ENCODE measurements at regions not wholly inside any gene's neighbourhood (a gene's known extent, or its start where the extent isn't known, plus 50 kb on each side); places are given as distances from the start of the nearest gene placed in this dataset.

DNA sequence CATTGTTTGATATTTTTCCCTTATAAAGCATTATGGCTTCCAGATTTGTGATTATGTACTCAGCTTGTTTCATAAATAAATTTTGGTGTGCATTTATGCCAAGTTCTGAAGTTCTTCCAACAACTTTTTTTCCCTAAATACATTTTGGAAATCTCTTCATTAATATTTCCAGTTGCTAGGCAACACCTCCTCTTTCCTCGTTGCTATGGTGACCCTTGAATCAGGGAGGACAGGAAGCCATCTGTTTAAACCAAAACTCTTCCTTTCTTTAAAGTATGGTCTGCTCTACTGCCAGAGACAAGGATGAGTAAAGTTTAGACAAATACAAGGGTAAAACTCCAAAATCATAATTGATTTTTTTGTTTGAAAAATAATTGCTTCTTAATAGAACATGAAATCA lies 779.3 kb downstream of the CDH9 start:
- ChIA-PET POLR2A (no interaction called here), CTCF (no interaction called here)

DNA sequence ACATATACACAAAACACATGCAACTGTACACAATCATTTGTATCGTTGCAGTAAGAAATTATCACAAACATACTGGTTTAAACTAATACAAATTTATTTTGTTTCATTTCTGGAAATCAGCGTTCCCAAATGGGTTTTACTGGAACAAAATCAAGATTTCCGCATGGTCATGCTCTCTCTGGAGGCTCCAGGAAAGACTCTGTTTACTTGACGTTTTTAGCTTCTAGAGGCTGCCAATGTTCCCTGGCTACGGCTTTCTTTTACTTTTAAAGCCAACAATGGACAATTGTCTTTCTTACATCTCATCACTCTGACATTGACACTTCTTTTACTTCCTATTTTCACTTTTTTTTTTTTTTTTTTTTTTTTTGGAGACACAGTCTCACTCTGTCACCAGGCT lies 793.1 kb downstream of the CDH9 start:
- CTCF ChIA-PET: no interaction called here
- POLR2A ChIA-PET: no interaction called here

DNA sequence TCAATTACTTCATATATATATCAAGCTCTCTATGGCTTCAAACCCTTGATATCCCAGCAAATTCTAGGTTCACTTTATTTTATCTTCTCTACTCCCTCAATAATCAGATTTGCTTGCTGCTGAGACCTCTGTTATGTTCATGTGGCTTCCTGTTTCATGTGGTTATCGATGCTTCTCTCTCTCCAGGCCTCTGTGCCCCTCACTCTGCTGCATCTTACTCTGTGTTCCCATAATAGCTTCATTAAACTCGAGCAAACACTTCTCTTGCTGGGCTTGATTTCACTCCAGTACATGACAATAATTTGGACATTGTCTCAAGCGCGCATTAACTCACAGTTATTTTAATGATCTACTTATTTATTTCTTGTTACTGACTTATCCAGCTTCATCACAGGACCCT lies 798.8 kb downstream of the CDH9 start:
- POLR2A ChIA-PET: no interaction called here
- CTCF ChIA-PET: no interaction called here

DNA sequence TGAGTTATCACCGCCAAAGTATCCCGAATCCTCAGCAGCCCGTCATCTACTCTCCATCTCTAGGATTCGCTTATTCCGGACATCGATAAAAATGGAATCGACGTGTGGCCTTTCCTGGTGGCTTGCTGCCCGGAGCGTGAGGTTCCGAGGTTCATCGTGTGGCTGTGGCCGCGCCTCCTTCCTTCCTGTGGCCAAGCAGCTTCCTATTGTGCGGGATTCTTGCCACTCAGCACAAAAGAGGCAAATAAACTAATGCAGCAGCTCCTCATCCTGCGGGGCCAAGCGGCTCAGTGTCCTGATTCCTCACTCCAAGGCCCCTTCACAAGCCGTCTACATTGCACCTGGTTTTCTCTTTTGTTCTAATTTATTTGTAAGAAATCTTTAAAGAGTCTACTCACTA lies 800.9 kb downstream of the CDH9 start:
- ChIA-PET POLR2A (no interaction called here), CTCF (no interaction called here)

DNA sequence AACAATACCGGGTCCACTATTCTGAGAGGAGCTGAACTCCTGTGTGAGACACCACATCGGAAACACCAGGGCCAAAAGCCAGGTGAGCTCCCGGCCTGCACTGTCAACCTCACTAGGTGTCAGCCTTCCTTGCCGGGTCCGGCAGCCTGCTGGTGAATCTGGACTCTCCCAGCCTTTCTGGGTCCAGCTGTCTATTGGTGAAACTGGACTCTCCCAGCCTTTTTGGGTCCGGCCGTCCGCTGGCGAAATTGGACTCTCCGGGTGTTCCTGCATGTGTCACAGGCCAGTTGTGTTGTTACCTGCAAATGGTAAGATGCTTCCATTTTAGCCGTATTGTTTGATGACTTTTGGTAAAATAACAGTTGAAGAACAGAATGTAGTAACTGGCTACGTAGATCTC lies 801.5 kb downstream of the CDH9 start:
- CTCF ChIA-PET: no interaction called here
- POLR2A ChIA-PET: no interaction called here

DNA sequence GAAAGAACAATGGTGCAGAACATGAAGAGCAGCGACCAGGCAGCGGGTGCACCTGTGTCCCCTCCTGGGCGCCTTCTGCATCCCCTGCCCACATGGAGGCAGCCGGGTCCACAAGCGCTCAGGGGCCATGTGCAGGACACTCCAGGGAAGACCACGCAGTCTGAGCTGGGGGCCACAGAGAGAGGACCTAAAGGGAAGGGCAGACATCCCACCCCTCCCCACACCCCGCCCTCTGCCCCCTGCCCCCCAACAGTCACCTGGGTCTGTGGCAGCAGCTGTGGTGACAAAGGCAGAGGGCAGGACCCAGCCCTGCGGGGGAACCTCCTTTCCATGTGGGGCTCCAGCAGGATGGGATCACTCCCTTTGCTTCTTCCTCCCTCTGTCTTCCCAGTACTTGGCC lies 805.7 kb downstream of the CDH9 start:
- CTCF ChIA-PET: no interaction called here

DNA sequence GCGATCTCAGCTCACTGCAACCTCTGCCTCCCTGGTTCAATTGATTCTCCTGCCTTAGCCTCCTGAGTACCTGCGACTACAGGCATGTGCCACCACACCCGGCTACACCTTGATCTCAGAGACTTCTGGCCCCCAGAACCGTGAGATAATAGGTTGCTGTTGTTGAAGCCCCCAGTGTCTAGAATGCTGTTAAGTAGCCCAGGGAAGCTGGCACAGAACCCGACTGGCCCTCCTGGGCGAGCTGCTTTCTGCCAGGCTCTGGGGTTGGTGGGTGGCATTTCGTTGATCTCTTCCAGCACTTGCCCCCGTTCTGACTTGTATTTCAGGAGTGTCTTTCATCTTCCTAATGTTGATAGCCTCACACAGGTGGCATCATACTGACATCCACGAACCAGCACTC lies 807.1 kb downstream of the CDH9 start:
- ChIA-PET POLR2A (no interaction called here), CTCF (no interaction called here)

More for the DNA sequence above, 805.7 kb downstream of the CDH9 start:
- POLR2A ChIA-PET: no interaction called here

DNA sequence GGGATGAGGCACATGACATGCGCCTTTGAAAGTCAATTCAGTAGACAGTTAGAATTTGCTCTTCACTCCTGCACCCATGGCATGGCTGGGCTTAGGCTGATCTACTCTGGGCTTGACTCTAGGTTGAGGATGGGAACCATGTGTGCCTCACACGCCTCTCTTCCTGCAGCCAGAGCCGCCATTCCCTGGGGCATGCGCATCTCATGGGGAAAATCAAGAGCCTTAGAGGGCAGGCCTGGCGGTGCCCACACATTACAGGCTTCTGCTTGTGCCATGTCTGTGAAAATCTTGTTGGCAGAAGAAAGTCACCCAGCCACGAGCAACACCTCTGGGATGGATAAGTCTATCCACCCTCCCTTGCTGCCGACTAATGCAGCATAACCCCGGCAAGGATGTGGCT lies 808.5 kb downstream of the CDH9 start:
- CTCF ChIA-PET: no interaction called here
- POLR2A ChIA-PET: no interaction called here

DNA sequence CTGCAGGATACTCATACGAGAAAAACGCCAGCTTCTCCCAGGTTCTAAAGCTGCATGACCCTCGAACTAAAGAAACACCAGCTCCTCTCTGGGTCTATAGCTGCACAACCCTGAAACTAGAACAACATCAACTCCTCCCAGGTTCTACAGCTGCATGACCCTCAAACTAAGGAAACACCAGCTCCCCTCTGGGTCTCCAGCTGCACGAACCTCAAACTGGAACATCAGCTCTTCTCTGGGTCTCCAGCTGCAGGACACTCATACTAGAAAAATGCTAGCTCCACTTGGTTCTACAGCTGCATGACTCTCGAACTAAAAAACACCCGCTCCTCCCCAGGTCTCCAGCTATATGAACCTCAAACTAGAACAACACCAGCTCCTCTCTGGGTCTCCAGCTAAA lies 811.1 kb downstream of the CDH9 start:
- CTCF ChIA-PET: no interaction called here
- POLR2A ChIA-PET: no interaction called here

DNA sequence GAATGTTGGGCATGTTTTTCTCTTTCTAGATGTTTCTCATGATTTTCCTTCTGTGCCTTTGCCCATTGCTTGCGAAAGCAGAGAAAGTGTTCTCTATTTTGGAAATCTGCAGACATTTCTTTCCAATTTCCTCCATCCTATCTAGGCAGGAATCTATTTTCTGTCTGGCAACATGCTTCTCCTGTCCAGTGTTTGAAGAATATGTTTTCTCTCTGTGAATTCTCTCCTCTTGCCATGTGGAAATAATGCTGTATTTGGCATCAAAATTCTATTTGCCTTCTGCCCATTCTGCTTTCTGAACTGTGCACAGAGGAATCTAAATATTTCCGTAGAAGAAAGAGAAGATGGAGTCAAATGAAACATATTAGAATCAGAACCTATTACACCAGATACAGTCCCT lies 833.3 kb downstream of the CDH9 start:
- POLR2A ChIA-PET: no interaction called here
- CTCF ChIA-PET: no interaction called here

DNA sequence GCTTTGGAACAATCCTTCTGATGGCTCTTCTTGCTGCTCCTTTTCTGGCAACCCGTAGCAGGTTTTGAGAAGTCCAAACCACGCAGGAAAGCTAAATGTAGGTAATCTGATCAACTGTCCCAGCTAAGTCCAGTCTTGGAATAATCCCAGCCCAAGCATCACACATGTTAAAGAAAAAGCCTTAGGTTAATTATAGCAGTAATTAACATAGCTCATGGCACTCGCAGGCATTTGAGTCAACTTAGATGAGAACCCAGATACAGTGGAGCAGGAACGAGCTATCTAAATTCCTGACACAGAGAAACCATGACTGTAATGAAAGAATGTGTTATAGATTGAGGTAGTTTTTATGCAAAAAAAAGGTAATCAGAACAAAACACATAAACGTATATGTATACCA lies 844.8 kb downstream of the CDH9 start:
- ChIA-PET POLR2A (no interaction called here), CTCF (no interaction called here)

DNA sequence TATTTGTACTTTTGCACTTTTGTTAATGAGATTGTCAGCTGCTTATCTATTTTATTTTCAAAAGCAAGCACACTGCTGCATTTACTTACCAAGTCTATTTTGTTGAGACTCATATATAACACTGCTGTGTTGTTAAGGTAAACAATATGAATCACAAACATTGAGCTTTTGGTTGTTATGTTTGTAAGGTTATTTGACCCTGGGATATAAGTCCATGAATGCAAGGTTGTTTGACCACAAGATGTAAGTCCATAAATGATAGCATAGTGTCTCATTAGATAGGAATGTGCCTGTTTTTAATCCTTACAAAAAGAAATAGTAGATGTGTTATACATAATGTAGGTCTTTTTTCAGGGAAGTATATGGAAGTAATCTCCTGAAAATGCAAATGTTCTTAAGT lies 845.9 kb downstream of the CDH9 start:
- ChIA-PET CTCF (no interaction called here), POLR2A (no interaction called here)

DNA sequence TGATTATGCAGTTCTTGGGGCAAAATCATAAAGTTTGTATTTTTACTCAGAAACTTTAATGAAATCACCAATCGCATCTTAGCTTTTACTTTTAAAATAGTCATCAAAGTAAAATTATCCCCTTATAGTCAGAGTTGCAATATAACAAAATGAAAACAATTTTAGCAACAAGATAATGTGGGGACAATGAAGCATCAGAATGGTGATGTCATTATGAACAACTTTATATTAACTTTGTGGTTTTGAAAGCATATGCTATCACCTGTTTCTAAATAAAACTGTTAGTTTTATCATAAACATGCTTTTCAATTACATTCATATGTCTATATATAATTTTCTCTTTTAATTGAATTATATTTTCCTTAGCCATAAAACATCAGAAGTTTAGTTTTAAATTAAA lies 856.8 kb downstream of the CDH9 start:
- ChIA-PET POLR2A (no interaction called here), CTCF (no interaction called here)

DNA sequence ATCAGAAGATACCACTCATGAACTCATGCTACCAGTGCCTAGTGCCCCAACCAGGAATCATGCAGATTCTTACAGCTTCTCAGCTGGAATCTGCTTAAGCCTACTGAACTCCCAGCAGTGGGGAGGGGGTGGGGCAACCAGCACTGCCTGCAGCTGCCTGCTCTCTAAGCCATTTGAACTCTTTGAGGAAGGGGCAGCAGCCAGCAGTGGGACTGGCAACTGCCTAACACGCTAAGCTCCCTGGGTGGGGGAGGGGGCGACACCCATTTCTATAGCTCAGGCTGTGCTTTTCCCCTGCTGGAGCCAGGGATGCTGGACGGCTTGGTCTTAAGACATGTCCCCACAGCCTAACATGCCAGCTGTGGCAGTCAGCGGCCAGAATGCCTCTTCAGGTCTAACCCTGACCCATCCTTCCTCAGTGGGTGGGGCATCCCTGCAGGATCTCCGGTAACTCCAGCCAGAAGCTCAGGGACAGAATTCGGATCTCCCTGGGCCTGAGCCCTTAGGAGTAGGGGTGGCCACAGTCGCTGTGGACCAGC lies 889.7 kb downstream of the CDH9 start:
- ChIA-PET POLR2A (no interaction called here), CTCF (no interaction called here)

DNA sequence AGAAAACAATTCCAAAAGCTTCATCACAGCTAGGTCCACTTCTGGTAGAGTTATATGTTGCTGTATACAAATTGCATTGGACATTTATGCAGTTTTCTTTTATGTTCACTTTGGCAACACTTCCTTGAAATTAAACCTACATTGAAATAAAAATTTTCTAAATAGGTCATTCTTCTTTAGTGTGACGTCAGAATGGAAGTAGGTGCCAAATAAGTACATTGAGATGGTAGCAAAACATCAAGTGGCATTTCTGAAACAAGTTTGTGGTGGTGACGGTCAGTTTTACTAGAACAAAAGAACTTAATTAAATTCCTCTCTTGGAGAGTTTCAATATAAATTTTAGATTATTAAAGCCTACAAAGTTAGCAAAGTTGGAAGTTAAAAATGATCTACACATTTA lies 895.1 kb downstream of the CDH9 start:
- ChIA-PET POLR2A (no interaction called here), CTCF (no interaction called here)

DNA sequence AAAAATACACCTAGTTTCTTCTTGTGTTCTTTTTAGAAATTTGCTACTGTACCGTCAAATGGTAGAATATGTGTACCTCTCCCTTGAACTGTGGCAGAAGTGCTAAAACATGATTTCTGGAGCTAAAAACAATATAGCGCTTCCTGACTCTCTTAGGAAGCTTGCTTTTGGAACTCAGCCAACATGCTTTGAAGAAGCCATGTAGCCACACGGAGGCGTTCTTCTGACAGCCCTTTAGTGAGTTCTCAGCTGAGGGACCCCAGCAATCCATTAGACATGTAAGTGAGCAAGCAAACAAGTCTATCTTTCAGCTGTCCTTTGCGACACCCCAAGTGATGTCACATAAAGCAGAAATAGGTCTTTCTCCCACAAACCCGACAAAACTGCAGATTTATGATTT lies 917.0 kb downstream of the CDH9 start:
- CTCF ChIA-PET: no interaction called here
- POLR2A ChIA-PET: no interaction called here

DNA sequence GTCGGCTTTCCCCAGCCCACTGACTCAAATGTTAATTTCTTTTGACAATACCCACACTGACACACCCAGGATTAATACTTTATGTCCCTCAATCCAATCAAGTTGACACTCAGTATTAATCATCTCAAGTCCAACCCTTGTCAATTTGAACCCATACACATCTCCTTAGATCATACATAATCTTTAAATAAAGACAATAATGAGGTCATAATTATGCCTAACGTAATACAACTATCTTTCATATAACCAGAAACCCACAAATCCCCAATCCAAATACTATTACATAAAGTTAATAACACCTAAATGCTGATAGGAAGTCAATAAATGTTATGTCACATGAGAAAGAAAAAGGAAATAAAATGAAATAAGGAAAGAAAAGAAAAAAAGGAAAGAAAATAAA lies 934.2 kb downstream of the CDH9 start:
- CTCF ChIA-PET: no interaction called here
- POLR2A ChIA-PET: no interaction called here

DNA sequence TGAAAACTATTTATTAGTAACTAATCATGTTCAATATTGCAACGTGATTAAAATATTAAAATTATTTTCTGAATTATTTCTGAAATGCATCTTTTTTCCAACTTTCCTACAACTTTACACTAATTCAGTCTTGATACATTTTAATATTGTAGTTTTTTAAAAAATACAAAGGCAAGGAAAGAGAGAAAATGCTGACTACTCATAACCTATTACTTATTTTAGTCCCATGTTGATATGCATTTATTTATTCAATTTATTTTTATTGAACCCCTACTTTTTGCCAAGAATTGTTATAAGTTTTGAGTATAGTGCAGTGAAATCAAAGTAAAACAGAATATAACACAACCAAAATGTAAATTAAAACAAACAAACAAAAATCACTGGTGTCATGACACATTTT lies 978.2 kb downstream of the CDH9 start:
- CTCF ChIA-PET: no interaction called here
- POLR2A ChIA-PET: no interaction called here

DNA sequence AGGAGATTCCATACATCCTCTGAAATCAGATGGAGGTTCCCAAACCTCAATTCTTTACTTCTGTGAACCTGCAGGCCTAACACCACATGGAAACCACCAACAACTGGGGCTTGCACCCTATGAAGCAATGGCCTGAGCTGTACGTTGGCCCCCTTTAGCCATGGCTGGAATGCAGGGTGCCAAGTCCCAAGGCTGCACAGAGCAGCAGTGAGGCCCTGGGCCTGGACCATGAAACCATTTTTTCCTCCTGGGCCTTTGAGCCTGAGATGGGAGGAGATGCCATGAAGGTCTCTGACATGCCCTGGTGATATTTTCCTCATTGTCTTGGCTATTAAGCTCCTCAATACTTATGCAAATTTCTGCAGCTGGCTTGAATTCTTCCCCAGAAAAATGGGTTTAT lies 983.8 kb downstream of the CDH9 start:
- CTCF ChIA-PET: no interaction called here

DNA sequence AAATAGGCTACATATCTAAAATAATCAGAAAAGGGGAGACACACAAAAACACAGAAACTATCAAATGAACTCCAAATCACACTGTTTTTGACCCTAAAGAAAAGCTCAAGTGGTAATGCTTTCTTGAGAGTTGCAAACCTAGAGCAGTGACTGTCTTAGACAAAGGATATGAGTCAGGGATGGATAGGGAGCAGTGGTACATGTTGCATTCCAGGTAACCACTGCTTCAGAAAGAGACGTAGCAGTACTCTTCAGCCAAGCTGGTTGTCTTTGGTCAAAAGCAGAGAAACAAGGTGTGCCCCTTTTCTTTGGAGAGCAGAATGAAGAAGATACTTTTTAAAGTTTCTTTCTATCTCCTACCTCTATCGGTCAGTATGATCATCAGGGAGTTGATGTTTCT lies 1003.6 kb downstream of the CDH9 start:
- ChIA-PET POLR2A (no interaction called here), CTCF (no interaction called here)

More for the DNA sequence above, 983.8 kb downstream of the CDH9 start:
- POLR2A ChIA-PET: no interaction called here

DNA sequence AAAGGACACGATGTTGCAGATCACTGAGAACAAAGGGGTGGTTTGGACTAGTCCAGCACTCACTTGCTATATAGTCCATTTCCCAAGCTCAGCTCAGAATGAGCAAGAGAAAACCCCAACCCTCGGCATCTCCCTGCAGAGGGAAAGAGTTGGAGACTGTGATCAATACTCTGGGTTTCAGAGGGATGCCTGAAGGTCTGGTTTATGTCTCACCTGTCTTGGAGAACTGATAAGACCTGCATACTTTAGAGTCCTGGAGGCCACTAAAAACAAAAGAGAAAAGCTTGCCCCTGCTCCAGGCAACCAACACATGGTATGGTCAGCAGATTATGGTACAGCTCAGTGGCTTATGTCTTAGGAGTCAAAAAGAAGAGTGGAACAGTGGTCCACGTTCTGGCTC lies 1006.9 kb downstream of the CDH9 start:
- CTCF ChIA-PET: no interaction called here

DNA sequence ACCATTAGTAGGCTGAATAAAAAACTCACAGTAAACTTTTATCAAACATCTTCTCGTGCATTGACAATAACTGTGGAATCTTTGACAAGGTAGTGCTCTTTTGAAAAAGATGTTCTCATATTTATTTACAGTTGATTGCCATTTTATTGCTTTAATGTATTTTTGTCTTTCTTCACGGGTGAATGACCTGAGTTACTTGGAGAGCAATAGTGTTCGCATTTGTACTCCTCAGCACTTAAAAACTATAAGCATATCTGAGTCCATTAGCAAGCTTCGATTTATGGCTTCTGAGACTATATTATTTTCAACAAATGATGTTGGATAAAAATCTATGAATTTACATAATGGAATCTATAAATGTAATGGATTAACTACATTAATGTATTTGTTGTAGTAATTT lies 1012.3 kb downstream of the CDH9 start:
- POLR2A ChIA-PET: no interaction called here
- CTCF ChIA-PET: no interaction called here

More for the DNA sequence above, 1006.9 kb downstream of the CDH9 start:
- POLR2A ChIA-PET: no interaction called here

DNA sequence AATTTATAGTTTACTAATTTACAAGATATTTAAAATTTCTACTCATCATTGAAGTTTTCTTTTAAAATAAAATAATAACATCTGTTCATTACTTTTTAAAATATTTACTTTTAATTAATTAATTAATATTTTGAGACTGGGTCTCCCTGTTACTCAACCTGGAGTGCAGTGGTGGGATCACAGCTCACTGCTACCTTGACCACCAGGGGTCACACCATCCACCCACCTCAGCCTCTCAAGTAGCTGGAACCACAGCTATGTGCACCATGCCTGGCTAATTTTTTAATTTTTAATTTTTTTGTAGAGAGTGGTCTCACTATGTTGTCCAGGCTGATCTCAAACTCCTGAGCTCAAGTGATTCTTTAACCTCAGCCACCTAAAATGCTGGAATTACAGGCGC lies 1013.6 kb downstream of the CDH9 start:
- ChIA-PET POLR2A (no interaction called here), CTCF (no interaction called here)

DNA sequence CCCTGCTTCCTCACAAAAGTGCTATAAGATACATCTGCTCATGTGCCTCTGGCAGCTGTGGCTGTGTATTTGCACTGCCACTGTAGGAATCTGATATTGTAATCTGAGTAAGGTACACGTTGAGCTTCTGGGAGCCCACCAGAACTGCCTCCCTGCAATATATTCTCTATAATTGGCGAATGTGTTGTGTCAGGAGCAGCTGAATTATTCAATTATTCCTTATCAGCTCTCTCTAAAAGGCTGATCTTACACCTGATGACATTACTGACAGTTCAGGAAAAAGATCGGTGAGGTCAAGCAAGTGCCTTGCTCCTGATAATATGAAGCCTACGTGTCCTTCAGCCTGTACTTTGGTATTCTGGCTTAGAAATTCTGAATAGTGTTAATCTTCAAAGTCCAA lies 1015.0 kb downstream of the CDH9 start:
- ChIA-PET POLR2A (no interaction called here), CTCF (no interaction called here)
